Renal cortex interstitium (tissue), 11 donors: ENCODE measurements at regions not wholly inside any gene's neighbourhood (a gene's known extent, or its start where the extent isn't known, plus 50 kb on each side); places are given as distances from the start of the nearest gene placed in this dataset.

Source experiments
- DNase-seq, 11 donors: peaks; one replicate each; pipeline ENCODE4 v3.0.0-alpha.2; 2013; ENCODE audit warnings: low read depth in 9 of 11, low spot score in 4 of 11; ENCODE audit errors: extremely low read depth in 1 of 11

- DNase-seq, result no peak
Measured at GRCh38 chr22:48396091-48396784, 1431.4 kb downstream of the BRD1 start.

- DNase-seq, result no peak
Measured at GRCh38 chr22:48395201-48395600, 1432.5 kb downstream of the BRD1 start.

GRCh38 chr22:48394787-48395186 is 1432.9 kb downstream of the BRD1 start:
- no peak for DNase-seq

- DNase-seq, result no peak
Measured at GRCh38 chr22:48393885-48394284, 1433.8 kb downstream of the BRD1 start.

- no peak for DNase-seq
Measured at GRCh38 chr22:48393041-48393370, 1434.7 kb downstream of the BRD1 start.

- DNase-seq, result no peak
Measured at GRCh38 chr22:48391820-48392219, 1435.9 kb downstream of the BRD1 start.

- no peak for DNase-seq
Measured at GRCh38 chr22:48391171-48391711, 1436.4 kb downstream of the BRD1 start.

GRCh38 chr22:48389916-48390315 is 1437.8 kb downstream of the BRD1 start:
- DNase-seq, result no peak

GRCh38 chr22:48382197-48382596 is 1445.5 kb downstream of the BRD1 start:
- no peak for DNase-seq

- DNase-seq, result no peak
Measured at GRCh38 chr22:48380016-48380665, 1447.5 kb downstream of the BRD1 start.

- DNase-seq, result no peak
Measured at GRCh38 chr22:48379371-48379770, 1448.3 kb downstream of the BRD1 start.

GRCh38 chr22:48378673-48379072 is 1449.0 kb downstream of the BRD1 start:
- DNase-seq, result no peak

GRCh38 chr22:48376936-48377712 is 1450.5 kb downstream of the BRD1 start:
- DNase-seq, result no peak

GRCh38 chr22:48376428-48376827 is 1451.2 kb downstream of the BRD1 start:
- no peak for DNase-seq

GRCh38 chr22:48373626-48374173 is 1454.0 kb downstream of the BRD1 start:
- no peak for DNase-seq

- DNase-seq, result no peak
Measured at GRCh38 chr22:48372390-48372789, 1455.3 kb downstream of the BRD1 start.

GRCh38 chr22:48371391-48371790 is 1456.3 kb downstream of the BRD1 start:
- DNase-seq, result no peak

GRCh38 chr22:48370508-48371325 is 1457.0 kb downstream of the BRD1 start:
- DNase-seq, result no peak
